Tibial nerve (tissue), 4 donors: ENCODE measurements at regions not wholly inside any gene's neighbourhood (a gene's known extent, or its start where the extent isn't known, plus 50 kb on each side); places are given as distances from the start of the nearest gene placed in this dataset.

ENCODE experiments used
- DNase-seq, 2 donors: peaks; one replicate each; pipeline ENCODE4 v3.0.0-alpha.2; 2019; ENCODE audit warnings: low spot score in 2 of 2
- H3K27ac ChIP-seq, 4 donors: fragments of 200-600 bp; sonication (generic) in 3 of 4; one replicate each; pipeline ENCODE4 v1.5.1; 2017 to 2019; ENCODE audit warnings: mild to moderate bottlenecking in 1 of 4
- H3K27me3 ChIP-seq, 2 donors: fragments of 200-600 bp; sonication (generic) in 1 of 2; one replicate each; pipeline versions ENCODE4 v1.5.1 to v1.6.0; 2017 to 2019
- H3K36me3 ChIP-seq, 3 donors: fragments of 200-600 bp; sonication (generic); one replicate each; pipeline ENCODE4 v1.5.1; 2018 to 2019
- H3K4me1 ChIP-seq, 4 donors: fragments of 200-600 bp; sonication (generic) in 3 of 4; one replicate each; pipeline ENCODE4 v1.5.1; 2017 to 2019
- H3K4me3 ChIP-seq, 4 donors: fragments of 200-600 bp; sonication (generic) in 3 of 4; one replicate each; pipeline ENCODE4 v1.5.1; 2017 to 2019; ENCODE audit warnings: mild to moderate bottlenecking in 1 of 4, moderate library complexity in 1 of 4
- H3K9me3 ChIP-seq, 4 donors: fragments of 200-600 bp; sonication (generic) in 3 of 4; one replicate each; pipeline ENCODE4 v1.5.1; 2017 to 2019
- CTCF ChIP-seq, 5 experiments: fragments of 200-600 bp in 3 of 5; fragments of 450-650 bp in 2 of 5; sonication (generic) in 3 of 5; IDR thresholded peaks; one replicate each; pipeline ENCODE4 v1.5.1; 2016 to 2019; ENCODE audit warnings: antibody characterized with exemption in 5 of 5, mild to moderate bottlenecking in 3 of 5, moderate library complexity in 2 of 5
- EP300 ChIP-seq, 2 donors: sonication (generic); formaldehyde crosslinking; IDR thresholded peaks; one replicate each; pipeline ENCODE4 v1.6.1; 2017; ENCODE audit warnings: antibody characterized with exemption in 2 of 2, mild to moderate bottlenecking in 1 of 2
- POLR2A ChIP-seq, 2 donors: fragments of 450-650 bp; IDR thresholded peaks; one replicate each; pipeline ENCODE4 v1.6.1; 2017; ENCODE audit warnings: antibody characterized with exemption in 2 of 2, mild to moderate bottlenecking in 2 of 2, moderate library complexity in 2 of 2
- WGBS, 2 donors: methylation state at CpG; one replicate each; pipeline ENCODE4 v1.1.5; 2018; 5-methylcytosine and 5-hydroxymethylcytosine counted together

GRCh38 chr6:144855812-144856531 lies 570.8 kb downstream of the UTRN start:
- 92 to 95% methylated on average over 2 of the region's 2 CpGs for WGBS, 2 donors
- DNase-seq, result no peak
- Histone ChIP-seq H3K27ac (no peak overlapping the region), H3K9me3 (no peaks in the 10 kb centered on the region), H3K4me1 (no peaks in the 10 kb centered on the region), H3K4me3 (no peak overlapping the region), H3K36me3 (peaks cover 0 to 23% (median 0%) of the 10 kb centered on the region in 3 donors), H3K27me3 (no peaks in the 10 kb centered on the region)
- TF ChIP-seq CTCF (IDR thresholded peaks at IDR 0.05), result no peak
- no peak for TF ChIP-seq POLR2A (IDR thresholded peaks at IDR 0.05)
- no peak for TF ChIP-seq EP300 (IDR thresholded peaks at IDR 0.05)

GRCh38 chr6:144856622-144857021 lies 571.5 kb downstream of the UTRN start:
- Histone ChIP-seq H3K4me1 (no peaks in the 10 kb centered on the region), H3K9me3 (no peaks in the 10 kb centered on the region), H3K36me3 (peaks cover 0 to 16% (median 0%) of the 10 kb centered on the region in 3 donors), H3K27me3 (no peaks in the 10 kb centered on the region), H3K27ac (no peak overlapping the region), H3K4me3 (no peak overlapping the region)
- 93 to 96% methylated on average over 3 of the region's 3 CpGs for WGBS, 2 donors
- DNase-seq, result no peak
- TF ChIP-seq CTCF (IDR thresholded peaks at IDR 0.05), result no peak
- no peak for TF ChIP-seq EP300 (IDR thresholded peaks at IDR 0.05)
- no peak for TF ChIP-seq POLR2A (IDR thresholded peaks at IDR 0.05)

GRCh38 chr6:144857086-144857485 lies 572.0 kb downstream of the UTRN start:
- Histone ChIP-seq H3K27ac (no peak overlapping the region), H3K27me3 (no peaks in the 10 kb centered on the region), H3K4me1 (no peaks in the 10 kb centered on the region), H3K9me3 (no peaks in the 10 kb centered on the region), H3K4me3 (no peak overlapping the region), H3K36me3 (peaks cover 0 to 12% (median 0%) of the 10 kb centered on the region in 3 donors)
- TF ChIP-seq CTCF (IDR thresholded peaks at IDR 0.05) (no peak), EP300 (IDR thresholded peaks at IDR 0.05) (no peak), POLR2A (IDR thresholded peaks at IDR 0.05) (no peak)
- 69 to 74% methylated on average over 3 of the region's 3 CpGs for WGBS, 2 donors
- DNase-seq, result no peak

GRCh38 chr6:144862769-144863168 lies 577.6 kb downstream of the UTRN start:
- 55% methylated on average over 2 of the region's 2 CpGs for WGBS, 2 donors
- no peak for TF ChIP-seq EP300 (IDR thresholded peaks at IDR 0.05)
- no peak for TF ChIP-seq CTCF (IDR thresholded peaks at IDR 0.05)
- no peak for TF ChIP-seq POLR2A (IDR thresholded peaks at IDR 0.05)
- DNase-seq, result no peak

GRCh38 chr6:144867761-144868160 lies 582.6 kb downstream of the UTRN start:
- H3K4me3 ChIP-seq, result no peak overlapping the region
- peaks cover 0 to 3% (median 0%) of the 10 kb centered on the region in 4 donors for H3K9me3 ChIP-seq
- no peak for DNase-seq
- H3K4me1 ChIP-seq, result peaks cover 0 to 11% (median 0%) of the 10 kb centered on the region in 4 donors
- no peaks in the 10 kb centered on the region for H3K27me3 ChIP-seq
- no peak for TF ChIP-seq EP300 (IDR thresholded peaks at IDR 0.05)
- no peak for TF ChIP-seq POLR2A (IDR thresholded peaks at IDR 0.05)
- TF ChIP-seq CTCF (IDR thresholded peaks at IDR 0.05), result no peak
- no peak overlapping the region for H3K27ac ChIP-seq
- no peaks in the 10 kb centered on the region for H3K36me3 ChIP-seq
- WGBS, 2 donors, result 43 to 46% methylated on average over 2 of the region's 2 CpGs

More at GRCh38 chr6:144862769-144863168, 577.6 kb downstream of the UTRN start:
- Histone ChIP-seq H3K9me3 (peaks cover 0 to 3% (median 0%) of the 10 kb centered on the region in 4 donors), H3K4me3 (no peak overlapping the region), H3K36me3 (no peaks in the 10 kb centered on the region), H3K27ac (no peak overlapping the region), H3K4me1 (peaks cover 0 to 8% (median 0%) of the 10 kb centered on the region in 4 donors), H3K27me3 (no peaks in the 10 kb centered on the region)
